ENCODE measurements at regions not wholly inside any gene's neighbourhood (a gene's known extent, or its start where the extent isn't known, plus 50 kb on each side); places are given as distances from the start of the nearest gene placed in this dataset.
A peak's percentile ranks its signal among the peaks of the same experiment; 100 is the strongest.

DNA sequence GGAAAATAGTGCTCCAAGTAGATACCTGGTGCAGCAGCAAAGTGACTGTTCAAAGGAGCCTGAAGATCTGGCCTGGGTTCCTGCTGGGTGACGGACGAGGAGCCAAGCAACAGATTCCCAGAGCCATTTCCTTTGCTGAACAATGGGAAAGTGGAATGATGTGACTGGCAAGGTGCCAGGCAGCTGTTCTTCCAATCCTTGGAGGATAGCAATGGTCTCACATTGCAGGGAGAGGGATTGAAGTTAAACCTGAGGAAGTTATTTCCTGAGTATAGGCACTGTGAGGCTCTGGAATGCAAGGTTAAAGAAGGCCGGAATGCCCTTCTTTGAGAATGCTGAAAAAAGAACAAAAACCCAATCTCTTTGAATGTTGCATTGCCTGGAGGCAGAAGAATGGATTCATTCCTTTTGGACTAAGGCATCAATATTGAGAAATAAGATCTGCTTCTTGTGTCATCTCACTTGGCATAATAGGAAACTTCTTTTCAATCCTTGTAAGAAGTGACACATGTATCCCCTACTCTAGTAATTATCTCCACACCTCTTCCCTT, 223.8 kb downstream of the BLID start:
- no peak overlapping the region for H3K4me3 Mint-ChIP-seq (ENCODE audit: unreplicated experiment)
- DNase-seq (ENCODE audit: extremely low spot score, unreplicated experiment), result peak; percentile 85
- H3K27me3 Mint-ChIP-seq (ENCODE audit: unreplicated experiment), result no peaks in the 10 kb centered on the region
- peaks cover 10% of the 10 kb centered on the region for H3K9me3 Mint-ChIP-seq (ENCODE audit: unreplicated experiment)
- H3K4me1 Mint-ChIP-seq (ENCODE audit: unreplicated experiment), result peaks cover 51% of the 10 kb centered on the region
- no peak for TF ChIP-seq CTCF (IDR thresholded peaks at IDR 0.05)
- no peaks in the 10 kb centered on the region for H3K36me3 Mint-ChIP-seq (ENCODE audit: unreplicated experiment)
- H3K27ac Mint-ChIP-seq (ENCODE audit: unreplicated experiment), result peak overlapping the region; percentile 61

GRCh38 chr11:121890946-121891515, 225.0 kb downstream of the BLID start:
- no peak for TF ChIP-seq CTCF (IDR thresholded peaks at IDR 0.05)
- DNase-seq (ENCODE audit: extremely low spot score, unreplicated experiment), result no peak
- no peaks in the 10 kb centered on the region for H3K27me3 Mint-ChIP-seq (ENCODE audit: unreplicated experiment)
- no peak overlapping the region for H3K4me3 Mint-ChIP-seq (ENCODE audit: unreplicated experiment)
- H3K36me3 Mint-ChIP-seq (ENCODE audit: unreplicated experiment), result no peaks in the 10 kb centered on the region
- H3K4me1 Mint-ChIP-seq (ENCODE audit: unreplicated experiment), result peaks cover 51% of the 10 kb centered on the region
- peaks cover 10% of the 10 kb centered on the region for H3K9me3 Mint-ChIP-seq (ENCODE audit: unreplicated experiment)
- no peak overlapping the region for H3K27ac Mint-ChIP-seq (ENCODE audit: unreplicated experiment)

DNA sequence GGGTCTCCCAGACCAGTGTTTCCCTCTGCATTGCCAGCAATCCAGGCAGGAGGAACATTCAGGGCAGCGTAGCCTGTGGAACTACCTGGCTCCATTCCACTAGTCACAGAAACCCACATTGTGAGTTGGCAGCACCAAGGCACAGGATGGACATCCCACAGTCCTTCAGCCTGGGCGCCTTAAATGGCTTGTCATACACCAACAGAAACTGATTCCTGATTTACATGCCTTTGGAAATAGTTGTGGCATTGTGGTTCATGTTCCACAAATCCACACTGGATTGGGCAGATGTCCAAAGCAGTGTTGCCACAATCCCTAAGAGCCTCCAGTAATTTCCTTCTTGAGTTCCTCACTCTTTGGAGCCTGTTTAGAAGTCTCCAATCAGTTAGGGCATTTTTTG, 225.6 kb downstream of the BLID start:
- Mint-ChIP-seq H3K4me3 (ENCODE audit: unreplicated experiment) (no peak overlapping the region), H3K4me1 (ENCODE audit: unreplicated experiment) (peaks cover 47% of the 10 kb centered on the region)

GRCh38 chr11:121889931-121890330, 226.1 kb downstream of the BLID start:
- peaks cover 6% of the 10 kb centered on the region for H3K9me3 Mint-ChIP-seq (ENCODE audit: unreplicated experiment)
- no peak for TF ChIP-seq CTCF (IDR thresholded peaks at IDR 0.05)
- no peak for DNase-seq (ENCODE audit: extremely low spot score, unreplicated experiment)
- H3K4me3 Mint-ChIP-seq (ENCODE audit: unreplicated experiment), result no peak overlapping the region
- H3K27me3 Mint-ChIP-seq (ENCODE audit: unreplicated experiment), result no peaks in the 10 kb centered on the region
- peak overlapping the region; percentile 48 for H3K27ac Mint-ChIP-seq (ENCODE audit: unreplicated experiment)
- no peaks in the 10 kb centered on the region for H3K36me3 Mint-ChIP-seq (ENCODE audit: unreplicated experiment)
- H3K4me1 Mint-ChIP-seq (ENCODE audit: unreplicated experiment), result peaks cover 44% of the 10 kb centered on the region

More for the DNA sequence above, 225.6 kb downstream of the BLID start:
- Mint-ChIP-seq H3K27me3 (ENCODE audit: unreplicated experiment) (no peaks in the 10 kb centered on the region), H3K36me3 (ENCODE audit: unreplicated experiment) (no peaks in the 10 kb centered on the region), H3K27ac (ENCODE audit: unreplicated experiment) (peak overlapping the region; percentile 48), H3K9me3 (ENCODE audit: unreplicated experiment) (peaks cover 6% of the 10 kb centered on the region)
- DNase-seq (ENCODE audit: extremely low spot score, unreplicated experiment), result no peak
- TF ChIP-seq CTCF (IDR thresholded peaks at IDR 0.05), result no peak

GRCh38 chr11:121889186-121889585, 226.8 kb downstream of the BLID start:
- no peaks in the 10 kb centered on the region for H3K36me3 Mint-ChIP-seq (ENCODE audit: unreplicated experiment)

More at GRCh38 chr11:121889186-121889585, 226.8 kb downstream of the BLID start:
- no peak for TF ChIP-seq CTCF (IDR thresholded peaks at IDR 0.05)
- Mint-ChIP-seq H3K27ac (ENCODE audit: unreplicated experiment) (no peak overlapping the region), H3K4me1 (ENCODE audit: unreplicated experiment) (peaks cover 40% of the 10 kb centered on the region), H3K27me3 (ENCODE audit: unreplicated experiment) (no peaks in the 10 kb centered on the region), H3K9me3 (ENCODE audit: unreplicated experiment) (peaks cover 6% of the 10 kb centered on the region), H3K4me3 (ENCODE audit: unreplicated experiment) (no peak overlapping the region)
- no peak for DNase-seq (ENCODE audit: extremely low spot score, unreplicated experiment)
